Right atrium auricular region (tissue), 2 donors: ENCODE measurements at regions not wholly inside any gene's neighbourhood (a gene's known extent, or its start where the extent isn't known, plus 50 kb on each side); places are given as distances from the start of the nearest gene placed in this dataset.
"Not testable (repeated sequence)": the region's sequence is repeated elsewhere in the genome, so short reads cannot be mapped to it uniquely, and the experiment has no call there.

Experiments used
- DNase-seq: peaks from one replicate; pipeline ENCODE4 v3.0.0-alpha.2; 2019; ENCODE audit warnings: low spot score
- H3K27ac ChIP-seq, 2 donors: fragments of 200-600 bp; sonication (generic); 1 replicate in 1 of 2; 2 replicates in 1 of 2; pipeline ENCODE4 v1.5.1; 2016 to 2019
- H3K27me3 ChIP-seq, 2 donors: fragments of 200-600 bp; sonication (generic); one replicate each; pipeline versions ENCODE4 v1.5.1 to v1.6.0; 2017 to 2019
- H3K36me3 ChIP-seq: fragments of 200-600 bp; sonication (generic); one replicate; pipeline ENCODE4 v1.5.1; 2016
- H3K4me1 ChIP-seq, 2 donors: fragments of 200-600 bp; sonication (generic); one replicate each; pipeline versions ENCODE4 v1.5.1 to v1.6.0; 2017 to 2019
- H3K4me3 ChIP-seq, 2 donors: fragments of 200-600 bp; sonication (generic); 1 replicate in 1 of 2; 2 replicates in 1 of 2; pipeline ENCODE4 v1.5.1; 2017 to 2019; ENCODE audit warnings: mild to moderate bottlenecking in 1 of 2, moderate library complexity in 1 of 2
- H3K9me3 ChIP-seq, 2 donors: fragments of 200-600 bp; sonication (generic); one replicate each; pipeline ENCODE4 v1.5.1; 2019
- CTCF ChIP-seq, 2 donors: fragments of 200-600 bp; sonication (generic); IDR thresholded peaks; one replicate each; pipeline ENCODE4 v1.5.1; 2019; ENCODE audit warnings: antibody characterized with exemption in 2 of 2

DNA sequence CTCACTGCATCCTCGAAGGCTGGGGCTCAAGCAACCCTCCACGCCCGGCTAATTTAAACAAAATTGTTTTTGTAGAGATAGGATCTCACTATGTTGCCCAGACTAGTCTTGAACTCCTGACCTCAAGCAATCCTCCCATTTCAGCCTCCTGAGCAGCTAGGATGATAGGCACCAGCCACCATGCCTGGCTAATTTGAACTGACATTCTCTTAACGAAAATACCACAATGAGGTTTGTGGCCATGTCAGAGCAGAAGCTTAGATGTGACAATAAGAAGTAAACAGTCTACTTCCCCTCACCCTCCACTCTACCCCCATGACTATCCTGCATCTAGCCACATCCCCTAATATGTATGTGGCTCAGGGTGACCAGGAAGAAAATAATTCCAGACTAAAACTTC is 74.8 kb upstream of the PLCB4 start:
- TF ChIP-seq CTCF (IDR thresholded peaks at IDR 0.05): no peak
- no peak overlapping the region for H3K4me3 ChIP-seq
- H3K27ac ChIP-seq: no peak overlapping the region
- peaks cover 0 to 8% of the 10 kb centered on the region in 2 donors for H3K4me1 ChIP-seq
- no peaks in the 10 kb centered on the region for H3K36me3 ChIP-seq
- H3K27me3 ChIP-seq: no peaks in the 10 kb centered on the region
- no peak for DNase-seq
- peaks cover 0 to 4% of the 10 kb centered on the region in 2 donors for H3K9me3 ChIP-seq

GRCh38 chr20:8995761-8996160 is 73.1 kb upstream of the PLCB4 start:
- no peaks in the 10 kb centered on the region for H3K36me3 ChIP-seq
- no peaks in the 10 kb centered on the region for H3K27me3 ChIP-seq
- no peak overlapping the region for H3K27ac ChIP-seq
- TF ChIP-seq CTCF (IDR thresholded peaks at IDR 0.05): no peak
- DNase-seq: no peak
- H3K4me1 ChIP-seq: peaks cover 0 to 8% of the 10 kb centered on the region in 2 donors
- no peak overlapping the region for H3K4me3 ChIP-seq
- H3K9me3 ChIP-seq: peaks cover 0 to 4% of the 10 kb centered on the region in 2 donors

- H3K4me1 ChIP-seq: peaks cover 0 to 8% of the 10 kb centered on the region in 2 donors
- no peak for TF ChIP-seq CTCF (IDR thresholded peaks at IDR 0.05)
- no peaks in the 10 kb centered on the region for H3K36me3 ChIP-seq
- no peak for DNase-seq
- H3K27ac ChIP-seq: no peak overlapping the region
- peaks cover 0 to 4% of the 10 kb centered on the region in 2 donors for H3K9me3 ChIP-seq
- no peaks in the 10 kb centered on the region for H3K27me3 ChIP-seq
- H3K4me3 ChIP-seq: no peak overlapping the region
These were observed 71.9 kb upstream of the PLCB4 start for GRCh38 chr20:8996817-8997512.

- TF ChIP-seq CTCF (IDR thresholded peaks at IDR 0.05): no peak
- Histone ChIP-seq H3K4me1 (peaks cover 0 to 8% of the 10 kb centered on the region in 2 donors), H3K4me3 (no peak overlapping the region), H3K36me3 (no peaks in the 10 kb centered on the region), H3K27me3 (no peaks in the 10 kb centered on the region), H3K27ac (no peak overlapping the region), H3K9me3 (no peaks in the 10 kb centered on the region)
- DNase-seq: no peak
These were observed 71.2 kb upstream of the PLCB4 start for GRCh38 chr20:8997701-8998117.

GRCh38 chr20:9011121-9011520 is 57.8 kb upstream of the PLCB4 start:
- Histone ChIP-seq H3K27ac (no peak overlapping the region), H3K4me3 (no peak overlapping the region), H3K9me3 (no peaks in the 10 kb centered on the region), H3K4me1 (no peaks in the 10 kb centered on the region), H3K27me3 (no peaks in the 10 kb centered on the region), H3K36me3 (no peaks in the 10 kb centered on the region)
- TF ChIP-seq CTCF (IDR thresholded peaks at IDR 0.05): no peak
- DNase-seq: no peak

GRCh38 chr20:9015232-9015983 is 53.5 kb upstream of the PLCB4 start:
- H3K36me3 ChIP-seq, H3K27me3 ChIP-seq, H3K27ac ChIP-seq, H3K4me3 ChIP-seq, DNase-seq, H3K4me1 ChIP-seq, H3K9me3 ChIP-seq: not testable (repeated sequence)
